Cardiac fibroblast (primary cell): ENCODE measurements at regions not wholly inside any gene's neighbourhood (a gene's known extent, or its start where the extent isn't known, plus 50 kb on each side); places are given as distances from the start of the nearest gene placed in this dataset.

Experiments used
- DNase-seq, 2 donors: peaks; one replicate each; pipeline versions ENCODE4 v3.0.0 to v3.0.0-alpha.2; 2010; ENCODE audit warnings: low read depth in 2 of 2
- H3K4me3 ChIP-seq, 2 donors: replicated peaks in 1 of 2; 1 replicate in 1 of 2; 2 replicates in 1 of 2; pipeline ENCODE4 v1.5.1; 2011; ENCODE audit warnings: low read depth in 2 of 2, low read length in 2 of 2, mild to moderate bottlenecking in 2 of 2, moderate library complexity in 1 of 2
- TF ChIP-seq, protein P1 (sequence below): IDR thresholded peaks from one replicate; pipeline ENCODE4 v1.5.1; 2011; ENCODE audit warnings: low read depth, mild to moderate bottlenecking, low read length, inconsistent platforms

DNA sequence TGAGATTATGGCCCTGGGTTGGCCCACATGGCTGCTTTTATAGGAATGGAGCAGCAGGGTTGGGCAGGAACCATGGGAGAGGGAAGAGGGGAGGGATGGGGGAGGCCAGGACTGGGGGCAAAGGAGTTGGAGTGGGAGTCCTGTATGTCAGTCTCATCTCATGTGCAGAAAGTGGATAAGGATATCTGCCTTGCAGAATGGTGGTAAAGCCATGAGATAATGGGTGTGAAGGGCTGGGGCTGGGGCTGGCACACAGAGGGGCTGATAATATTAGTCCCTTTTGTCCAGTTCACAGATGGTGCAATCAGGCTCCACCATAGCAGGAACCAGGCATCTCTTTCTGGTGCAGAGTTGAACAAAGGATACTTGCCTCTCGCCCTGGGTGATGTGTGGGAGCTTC lies 101.3 kb downstream of the MRM1 start:
- TF ChIP-seq, protein P1, sequence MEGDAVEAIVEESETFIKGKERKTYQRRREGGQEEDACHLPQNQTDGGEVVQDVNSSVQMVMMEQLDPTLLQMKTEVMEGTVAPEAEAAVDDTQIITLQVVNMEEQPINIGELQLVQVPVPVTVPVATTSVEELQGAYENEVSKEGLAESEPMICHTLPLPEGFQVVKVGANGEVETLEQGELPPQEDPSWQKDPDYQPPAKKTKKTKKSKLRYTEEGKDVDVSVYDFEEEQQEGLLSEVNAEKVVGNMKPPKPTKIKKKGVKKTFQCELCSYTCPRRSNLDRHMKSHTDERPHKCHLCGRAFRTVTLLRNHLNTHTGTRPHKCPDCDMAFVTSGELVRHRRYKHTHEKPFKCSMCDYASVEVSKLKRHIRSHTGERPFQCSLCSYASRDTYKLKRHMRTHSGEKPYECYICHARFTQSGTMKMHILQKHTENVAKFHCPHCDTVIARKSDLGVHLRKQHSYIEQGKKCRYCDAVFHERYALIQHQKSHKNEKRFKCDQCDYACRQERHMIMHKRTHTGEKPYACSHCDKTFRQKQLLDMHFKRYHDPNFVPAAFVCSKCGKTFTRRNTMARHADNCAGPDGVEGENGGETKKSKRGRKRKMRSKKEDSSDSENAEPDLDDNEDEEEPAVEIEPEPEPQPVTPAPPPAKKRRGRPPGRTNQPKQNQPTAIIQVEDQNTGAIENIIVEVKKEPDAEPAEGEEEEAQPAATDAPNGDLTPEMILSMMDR = no peak

DNA sequence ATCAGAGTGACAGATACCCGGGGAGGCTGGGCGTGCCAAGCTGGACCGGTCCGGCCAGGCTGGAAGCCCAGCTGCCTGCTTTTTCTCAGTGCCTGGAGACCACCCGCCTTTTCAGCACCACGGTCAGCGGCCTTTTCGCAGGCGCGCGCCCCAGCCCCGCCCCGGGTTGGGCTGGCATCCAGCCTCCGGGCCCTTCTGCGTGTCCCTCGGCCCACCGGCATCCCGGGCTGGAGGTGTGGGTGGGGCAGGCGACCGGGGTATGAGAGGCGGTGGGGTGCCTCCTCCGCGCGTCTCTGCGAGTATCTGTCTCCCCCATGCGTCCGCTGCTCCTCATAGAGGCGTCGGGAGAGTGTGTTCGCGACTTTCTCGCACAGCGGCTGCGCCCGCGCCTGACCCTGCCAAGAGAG lies 102.5 kb downstream of the MRM1 start:
- TF ChIP-seq, protein P1 = no peak
- H3K4me3 ChIP-seq = no peak overlapping the region
- DNase-seq = peak; percentile 20 to 42

More for the DNA sequence above, 101.3 kb downstream of the MRM1 start:
- no peak for DNase-seq
- no peak overlapping the region for H3K4me3 ChIP-seq

DNA sequence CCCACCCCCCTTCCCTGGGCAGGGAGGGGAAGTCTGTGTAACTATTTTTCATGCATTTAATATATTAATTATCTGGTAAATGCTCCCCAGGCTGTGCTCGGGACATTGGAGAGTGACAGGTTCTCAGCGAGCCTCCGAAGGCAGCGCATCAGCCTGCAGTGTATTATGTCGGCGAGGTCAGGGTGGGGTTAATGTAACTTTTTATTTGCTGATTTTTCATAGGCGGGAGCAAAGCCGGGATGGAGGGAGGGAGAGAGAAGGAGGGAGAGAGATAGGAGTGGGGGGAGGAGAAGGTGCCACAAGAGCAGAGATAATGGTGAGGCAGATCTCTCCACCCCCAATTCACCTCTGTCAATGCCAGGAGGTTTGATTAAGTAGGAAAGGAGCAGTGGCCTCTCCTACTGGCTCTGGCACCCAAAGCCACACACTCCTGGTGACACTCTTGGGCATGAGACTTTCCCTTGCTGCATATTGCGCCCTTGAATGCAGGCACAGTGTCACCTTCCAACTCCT lies 104.0 kb downstream of the MRM1 start:
- no peak overlapping the region for H3K4me3 ChIP-seq
- no peak for DNase-seq
- TF ChIP-seq, protein P1 = no peak

DNA sequence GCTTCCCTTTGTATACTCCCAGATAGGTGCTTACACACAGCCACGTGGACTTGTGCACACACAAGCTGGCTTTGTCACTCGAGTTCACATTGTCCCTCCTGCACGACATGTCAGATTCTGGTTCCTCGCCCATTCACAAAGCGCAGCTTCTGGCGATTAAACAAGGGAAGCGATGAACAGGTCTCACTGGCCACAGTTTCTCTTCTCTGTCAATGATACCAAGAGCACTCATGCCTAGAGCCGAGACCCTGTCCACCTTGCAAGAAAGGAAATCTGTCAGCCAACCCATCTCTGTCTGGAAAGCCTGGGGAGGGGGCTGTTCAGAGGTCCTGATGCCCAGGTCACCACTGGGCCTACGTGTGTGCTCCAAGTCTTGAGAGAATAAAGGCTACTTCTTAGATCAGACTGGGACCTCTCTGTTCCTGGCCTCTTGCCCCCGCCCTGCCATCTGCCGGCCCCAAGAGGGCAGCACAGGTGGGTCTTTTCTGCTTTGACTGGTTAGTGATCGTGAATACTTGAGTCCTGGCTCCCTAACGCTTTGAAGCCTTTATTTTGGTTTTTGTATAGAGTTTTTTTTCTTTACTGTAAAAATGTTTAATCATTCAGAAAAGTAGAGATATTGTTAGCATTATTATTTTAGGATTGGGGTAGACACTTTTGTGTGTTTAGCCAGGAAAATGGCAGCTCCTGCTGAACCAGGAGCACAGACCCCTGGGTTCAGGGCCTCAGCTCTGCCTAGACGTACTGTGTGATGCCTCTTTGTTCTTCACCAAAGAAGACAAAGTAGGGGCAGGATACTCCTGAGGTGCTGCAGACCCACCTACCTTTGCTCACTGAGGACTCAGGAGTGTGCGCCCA lies 104.7 kb downstream of the MRM1 start:
- TF ChIP-seq, protein P1 = peak; percentile 67
- DNase-seq = peak; percentile 41 to 54
- no peak overlapping the region for H3K4me3 ChIP-seq

DNA sequence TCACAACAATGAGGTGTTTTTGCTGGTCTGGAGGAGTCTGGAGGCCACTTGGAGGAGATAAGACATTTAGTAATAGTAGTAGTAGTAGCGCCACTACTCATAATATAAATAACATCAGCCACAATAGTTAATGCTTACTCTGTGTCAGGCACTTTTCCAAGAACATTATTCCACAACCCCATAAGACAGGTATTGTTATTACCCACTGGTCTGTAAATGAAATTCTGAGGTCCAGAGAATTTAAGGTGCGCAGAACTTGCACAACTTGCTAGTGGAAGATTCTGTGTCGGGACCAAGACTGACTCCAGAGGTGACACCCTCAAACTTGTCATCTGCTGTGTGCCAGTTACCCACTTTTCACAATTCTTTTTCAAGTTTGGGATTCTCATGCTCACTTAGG lies 106.5 kb downstream of the MRM1 start:
- no peak for DNase-seq
- H3K4me3 ChIP-seq = no peak overlapping the region
- TF ChIP-seq, protein P1 = no peak

DNA sequence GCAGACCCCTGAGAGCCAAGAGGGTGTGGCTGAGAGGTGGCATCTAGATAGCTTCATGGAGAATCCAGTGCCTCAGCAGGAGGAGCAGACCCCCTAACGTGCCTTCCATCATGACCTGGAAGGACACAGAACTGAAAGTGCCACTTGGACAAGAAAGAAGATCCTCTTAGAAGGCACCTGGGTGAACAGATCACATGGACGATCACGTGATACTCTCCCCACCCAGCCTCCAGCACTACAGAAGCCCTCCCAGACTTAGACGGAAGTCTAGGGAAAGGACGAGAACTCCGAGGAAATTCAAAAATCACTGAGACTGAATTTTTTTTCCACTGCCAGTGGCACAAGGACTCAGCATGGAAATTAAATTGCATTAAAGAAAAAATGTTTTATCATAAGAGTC lies 113.4 kb downstream of the MRM1 start:
- TF ChIP-seq, protein P1 = no peak
- DNase-seq = no peak

More for the DNA sequence above, 113.4 kb downstream of the MRM1 start:
- no peak overlapping the region for H3K4me3 ChIP-seq
